OCI-LY3 (cell line): ENCODE measurements at regions not wholly inside any gene's neighbourhood (a gene's known extent, or its start where the extent isn't known, plus 50 kb on each side); places are given as distances from the start of the nearest gene placed in this dataset.

Experiments used
- H2AFZ ChIP-seq: fragments of 200-600, 300-600 bp; shearing (Covaris generic); 2 replicates; pipeline ENCODE4 v1.6.0; 2014; ENCODE audit warnings: antibody characterized with exemption, low read depth, low read length
- H3K27ac ChIP-seq: fragments of 200-600, 300-600 bp; sonication (generic); 2 replicates; pipeline ENCODE4 v1.5.1; 2014; ENCODE audit warnings: mild to moderate bottlenecking, low read length, moderate library complexity, mixed read lengths
- H3K27me3 ChIP-seq: fragments of 200-600, 300-600 bp; sonication (generic); 2 replicates; pipeline ENCODE4 v1.6.1; 2014; ENCODE audit warnings: low read depth, low read length, mixed read lengths
- H3K36me3 ChIP-seq: fragments of 200-600, 300-600 bp; sonication (generic); replicated peaks from 2 replicates; pipeline ENCODE3; 2014; ENCODE audit warnings: low read depth, low read length, mixed read lengths
- H3K4me1 ChIP-seq: fragments of 300-600, 200-600 bp; sonication (generic); 2 replicates; pipeline ENCODE4 v1.6.1; 2014; ENCODE audit warnings: low read length, mixed read lengths
- H3K4me2 ChIP-seq: fragments of 200-600, 300-600 bp; sonication (generic); 2 replicates; pipeline ENCODE4 v1.6.1; 2014; ENCODE audit warnings: low read length, mixed read lengths
- H3K4me3 ChIP-seq: fragments of 300-600, 200-600 bp; sonication (generic); 2 replicates; pipeline ENCODE4 v1.5.1; 2014; ENCODE audit warnings: antibody characterized with exemption, mild to moderate bottlenecking, low read length, moderate library complexity
- H3K79me2 ChIP-seq: fragments of 300-600, 200-600 bp; shearing (Covaris generic); 2 replicates; pipeline ENCODE4 v1.6.1; 2014; ENCODE audit warnings: mild to moderate bottlenecking, low read length, mixed read lengths
- H3K9ac ChIP-seq: fragments of 300-600, 200-600 bp; shearing (Covaris generic); 2 replicates; pipeline ENCODE4 v1.6.0; 2014; ENCODE audit warnings: mild to moderate bottlenecking, low read length, moderate library complexity
- H3K9me3 ChIP-seq: fragments of 200-600, 300-600 bp; shearing (Covaris generic); 2 replicates; pipeline ENCODE4 v1.6.1; 2014; ENCODE audit warnings: low read length, mixed read lengths; ENCODE audit not compliant: insufficient read depth
- H4K20me1 ChIP-seq: fragments of 200-600, 300-600 bp; sonication (generic); 2 replicates; pipeline ENCODE4 v1.6.1; 2016; ENCODE audit warnings: low read length, mixed read lengths; ENCODE audit not compliant: insufficient read depth
- EZH2phosphoT487 ChIP-seq: fragments of 200-600 bp; shearing (Covaris generic); IDR thresholded peaks from 2 replicates; pipeline ENCODE4 v1.6.1; 2018; ENCODE audit warnings: antibody characterized with exemption, mixed run types, low read depth
- TF ChIP-seq, protein P1 (sequence below): fragments of 200-600, 300-600 bp; sonication (generic); IDR thresholded peaks from 2 replicates; pipeline ENCODE4 v1.5.1; 2014; ENCODE audit warnings: antibody characterized with exemption, low read length, low read depth

DNA sequence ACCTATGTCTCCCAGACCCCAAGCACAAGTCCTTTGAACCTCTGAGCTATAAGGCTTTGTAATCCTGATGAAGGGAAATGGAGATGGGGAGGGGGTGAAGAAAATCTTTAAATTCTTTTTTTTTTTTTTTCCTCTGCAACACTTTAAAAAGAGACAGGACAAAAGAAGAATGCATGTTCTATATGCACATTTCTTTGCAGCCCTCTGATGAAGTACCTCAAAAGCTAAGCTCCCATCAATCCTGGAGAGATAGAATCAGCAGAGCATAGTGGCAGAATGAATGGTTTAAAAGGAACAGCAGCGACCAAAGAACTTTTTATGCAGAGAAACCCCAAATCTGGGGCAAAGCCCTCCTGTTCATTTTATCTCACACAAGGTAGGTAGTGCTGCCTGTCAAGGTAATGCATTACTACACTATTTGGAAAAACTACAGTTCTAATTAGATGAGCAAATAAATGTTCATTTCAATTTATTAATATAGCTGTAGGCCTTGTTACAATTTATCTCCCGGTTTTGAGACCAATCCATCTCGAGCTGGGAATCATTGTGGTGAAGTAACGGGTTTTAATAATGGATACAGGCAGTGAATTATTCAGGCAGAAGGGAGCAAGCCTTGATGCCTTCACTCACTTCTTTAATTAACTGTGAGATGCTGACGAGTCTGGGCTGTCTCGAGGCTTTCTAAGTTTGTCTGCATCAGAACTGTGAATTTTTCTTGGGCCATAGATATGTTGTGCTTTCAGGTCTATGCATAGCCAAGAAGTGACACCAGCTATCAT lies 173.5 kb upstream of the ZNF608 start:
- Histone ChIP-seq H4K20me1 (no peaks in the 10 kb centered on the region), H3K27ac (peak overlapping the region; percentile 83), H3K4me1 (peaks cover 48% of the 10 kb centered on the region), H3K4me3 (peak overlapping the region; percentile 65), H3K36me3 (no peaks in the 10 kb centered on the region), H2AFZ (0 out of 2 replicates have a peak overlapping the region, but pooled peaks have one; percentile 53), H3K27me3 (no peaks in the 10 kb centered on the region), H3K9ac (peak overlapping the region; percentile 56), H3K4me2 (peak overlapping the region; percentile 80), H3K79me2 (no peaks in the 10 kb centered on the region), H3K9me3 (no peaks in the 10 kb centered on the region)
- TF ChIP-seq, protein P1, sequence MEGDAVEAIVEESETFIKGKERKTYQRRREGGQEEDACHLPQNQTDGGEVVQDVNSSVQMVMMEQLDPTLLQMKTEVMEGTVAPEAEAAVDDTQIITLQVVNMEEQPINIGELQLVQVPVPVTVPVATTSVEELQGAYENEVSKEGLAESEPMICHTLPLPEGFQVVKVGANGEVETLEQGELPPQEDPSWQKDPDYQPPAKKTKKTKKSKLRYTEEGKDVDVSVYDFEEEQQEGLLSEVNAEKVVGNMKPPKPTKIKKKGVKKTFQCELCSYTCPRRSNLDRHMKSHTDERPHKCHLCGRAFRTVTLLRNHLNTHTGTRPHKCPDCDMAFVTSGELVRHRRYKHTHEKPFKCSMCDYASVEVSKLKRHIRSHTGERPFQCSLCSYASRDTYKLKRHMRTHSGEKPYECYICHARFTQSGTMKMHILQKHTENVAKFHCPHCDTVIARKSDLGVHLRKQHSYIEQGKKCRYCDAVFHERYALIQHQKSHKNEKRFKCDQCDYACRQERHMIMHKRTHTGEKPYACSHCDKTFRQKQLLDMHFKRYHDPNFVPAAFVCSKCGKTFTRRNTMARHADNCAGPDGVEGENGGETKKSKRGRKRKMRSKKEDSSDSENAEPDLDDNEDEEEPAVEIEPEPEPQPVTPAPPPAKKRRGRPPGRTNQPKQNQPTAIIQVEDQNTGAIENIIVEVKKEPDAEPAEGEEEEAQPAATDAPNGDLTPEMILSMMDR: no peak
- no peak for TF ChIP-seq EZH2phosphoT487

DNA sequence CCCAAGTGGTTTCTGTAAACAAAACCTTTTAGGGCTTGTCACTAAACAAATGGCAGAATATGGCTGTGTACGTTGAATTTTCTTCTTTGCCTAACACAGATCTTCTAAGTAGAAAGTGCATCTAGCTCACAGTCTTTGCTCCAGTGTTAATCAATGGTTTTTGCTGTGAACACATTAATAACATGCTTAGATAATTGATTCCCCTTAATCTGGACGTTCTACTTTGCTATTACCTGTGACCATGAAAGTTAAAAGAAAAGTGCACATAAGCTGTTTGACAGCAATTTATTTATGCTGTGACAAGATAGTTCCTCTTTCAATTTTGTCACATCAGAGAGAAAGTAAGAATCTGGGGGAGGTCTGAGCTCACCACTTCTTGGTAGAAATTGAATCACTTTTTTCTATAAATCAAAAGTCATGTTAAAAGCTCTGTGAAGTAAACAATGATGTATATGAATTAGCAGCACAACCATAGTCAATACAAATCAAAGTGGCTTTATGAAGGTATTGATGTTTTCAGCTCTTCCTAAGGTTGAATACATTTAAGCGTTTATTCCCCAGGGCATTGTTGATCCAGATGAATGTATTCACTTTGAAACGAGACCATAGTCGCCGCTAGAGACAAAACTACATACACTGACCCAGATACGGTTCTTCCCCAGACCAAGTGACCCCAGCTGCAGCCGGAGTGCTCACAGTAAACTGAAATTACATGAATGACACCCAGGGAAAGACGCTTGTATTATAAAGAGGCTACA lies 174.6 kb upstream of the ZNF608 start:
- Histone ChIP-seq H3K4me3 (peak overlapping the region; percentile 65), H3K27ac (peak overlapping the region; percentile 83), H4K20me1 (no peaks in the 10 kb centered on the region)

DNA sequence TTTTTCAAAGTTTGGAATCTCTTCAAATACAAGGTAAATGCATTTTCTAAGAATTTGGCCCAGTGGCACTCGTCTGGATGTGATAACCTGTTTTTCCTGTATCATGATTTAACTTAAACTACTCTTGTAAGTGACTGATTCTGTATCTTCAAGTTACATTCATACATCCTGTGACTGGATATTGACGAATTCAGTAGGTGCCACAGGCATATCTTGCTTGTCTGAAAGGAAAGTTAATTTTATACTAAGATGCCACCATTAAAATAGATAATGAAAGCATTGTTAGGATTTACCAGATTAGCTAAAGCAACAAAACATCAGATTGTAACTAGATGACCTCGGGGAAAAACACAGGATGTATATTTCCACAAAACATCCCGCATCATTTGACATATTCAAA lies 175.3 kb upstream of the ZNF608 start:
- H3K9me3 ChIP-seq: no peaks in the 10 kb centered on the region
- H3K27me3 ChIP-seq: no peaks in the 10 kb centered on the region
- no peaks in the 10 kb centered on the region for H3K79me2 ChIP-seq
- H3K4me2 ChIP-seq: peak overlapping the region; percentile 80
- H3K27ac ChIP-seq: peak overlapping the region; percentile 83
- H2AFZ ChIP-seq: peak overlapping the region; percentile 31
- H3K36me3 ChIP-seq: no peaks in the 10 kb centered on the region
- TF ChIP-seq EZH2phosphoT487: no peak
- TF ChIP-seq, protein P1: no peak
- peaks cover 54% of the 10 kb centered on the region for H3K4me1 ChIP-seq
- H3K9ac ChIP-seq: peak overlapping the region; percentile 56
- H3K4me3 ChIP-seq: peak overlapping the region; percentile 65
- no peaks in the 10 kb centered on the region for H4K20me1 ChIP-seq

More for the DNA sequence above, 174.6 kb upstream of the ZNF608 start:
- Histone ChIP-seq H3K4me2 (peak overlapping the region; percentile 80), H3K9ac (peak overlapping the region; percentile 56), H3K79me2 (no peaks in the 10 kb centered on the region), H3K4me1 (peaks cover 54% of the 10 kb centered on the region), H3K9me3 (no peaks in the 10 kb centered on the region), H3K27me3 (no peaks in the 10 kb centered on the region), H2AFZ (peak overlapping the region; percentile 31; the same call in 1 of the 2 replicates), H3K36me3 (no peaks in the 10 kb centered on the region)
- TF ChIP-seq, protein P1: no peak
- TF ChIP-seq EZH2phosphoT487: no peak
